HCT116 (cell line): ENCODE measurements at regions not wholly inside any gene's neighbourhood (a gene's known extent, or its start where the extent isn't known, plus 50 kb on each side); places are given as distances from the start of the nearest gene placed in this dataset.
A peak's percentile ranks its signal among the peaks of the same experiment; 100 is the strongest.

ENCODE experiments used
- ATAC-seq: fragments of 200-7000 bp; cut with Tn5 transposase; 2 replicates; pipeline ENCODE4 v1.9.1; 2020; ENCODE audit warnings: mild to moderate bottlenecking, moderate library complexity
- BruUV-seq: library from RNA; stranded (reverse); fragments of 400-500 nt; replicated peaks from 2 replicates; lab custom pipeline; 2021; lab: Mats Ljungman, UMichigan
- CTCF ChIA-PET: fragments of 300-600 bp; sonication (Branson Sonifier 250); formaldehyde crosslinking; loops from one replicate; lab custom pipeline; 2021; ENCODE audit warnings: antibody characterized with exemption; lab: Charles Lee
- POLR2A ChIA-PET: fragments of 300-600, 350-600 bp; sonication (Branson Sonifier 250); formaldehyde crosslinking; loops from one replicate; lab custom pipeline; 2021; ENCODE audit warnings: antibody characterized with exemption; lab: Charles Lee
- RAD21 ChIA-PET, 2 experiments: fragments of 300-600 bp; sonication (Branson Sonifier 250); formaldehyde crosslinking; loops; one replicate each; lab custom pipeline; 2023; ENCODE audit warnings: low total read pairs in 2 of 2; ENCODE audit not compliant: uncharacterized antibody in 2 of 2, unreplicated experiment in 2 of 2, low non-redundant PET in 1 of 2; lab: Charles Lee
- DNase-seq: peaks from one replicate; pipeline ENCODE4 v3.0.0-alpha.2; 2010; ENCODE audit warnings: low read depth, low spot score
- H2AFZ ChIP-seq: fragments of 200-600 bp; shearing (Covaris generic), sonication (generic); 2 replicates; pipeline ENCODE4 v1.6.1; 2017; ENCODE audit warnings: low read depth, mixed run types, mixed read lengths, antibody characterized with exemption, low read length; ENCODE audit not compliant: poor library complexity, severe bottlenecking
- H3K27ac ChIP-seq: 2 replicates; pipeline ENCODE4 v1.5.1; 2012; ENCODE audit warnings: low read depth, low read length
- H3K27me3 ChIP-seq: fragments of 200-600 bp; sonication (generic); 2 replicates; pipeline ENCODE4 v1.6.1; 2016; ENCODE audit warnings: mixed run types, low read length, mixed read lengths; ENCODE audit not compliant: insufficient read depth
- H3K36me3 ChIP-seq, 2 experiments: fragments of 200-500 bp in 1 of 2; fragments of 200-600 bp in 1 of 2; sonication (Bioruptor generic) in 1 of 2; sonication (generic) in 1 of 2; 2 replicates each; pipeline versions ENCODE4 v1.5.1 to v1.6.1; 2014 to 2016; ENCODE audit warnings: low read length in 2 of 2, inconsistent platforms in 1 of 2, mixed read lengths in 1 of 2, mixed run types in 1 of 2; ENCODE audit not compliant: insufficient read depth in 2 of 2, control insufficient read depth in 1 of 2
- H3K4me1 ChIP-seq, 2 experiments: fragments of 200-600 bp in 1 of 2; sonication (generic) in 1 of 2; 2 replicates each; pipeline versions ENCODE4 v1.5.1 to v1.6.1; 2012 to 2017; ENCODE audit warnings: low read length in 2 of 2, inconsistent platforms in 1 of 2, mild to moderate bottlenecking in 1 of 2, mixed read lengths in 1 of 2, mixed run types in 1 of 2, moderate library complexity in 1 of 2; ENCODE audit not compliant: insufficient read depth in 2 of 2, control insufficient read depth in 1 of 2
- H3K4me2 ChIP-seq: fragments of 200-600 bp; sonication (generic); 2 replicates; pipeline ENCODE4 v1.6.1; 2017; ENCODE audit warnings: mixed run types, low read length, mixed read lengths
- H3K4me3 ChIP-seq, 2 experiments: fragments of 200-600 bp in 1 of 2; sonication (generic) in 1 of 2; replicated peaks in 1 of 2; 2 replicates each; pipeline ENCODE4 v1.5.1; 2011 to 2016; ENCODE audit warnings: low read length in 2 of 2, control low read depth in 1 of 2, low read depth in 1 of 2, mild to moderate bottlenecking in 1 of 2, mixed read lengths in 1 of 2, mixed run types in 1 of 2
- H3K79me2 ChIP-seq: fragments of 200-600 bp; sonication (generic); 2 replicates; pipeline ENCODE4 v1.6.1; 2017; ENCODE audit warnings: mild to moderate bottlenecking, mixed run types, low read length, moderate library complexity, mixed read lengths; ENCODE audit not compliant: insufficient read depth
- H3K9ac ChIP-seq: fragments of 200-600 bp; sonication (generic); 2 replicates; pipeline ENCODE4 v1.6.1; 2016; ENCODE audit warnings: low read length, mixed read lengths
- H3K9me2 ChIP-seq: fragments of 200-600 bp; sonication (generic), shearing (Covaris generic); 2 replicates; pipeline ENCODE4 v1.6.1; 2017; ENCODE audit warnings: mixed run types, mild to moderate bottlenecking, moderate library complexity; ENCODE audit not compliant: insufficient read depth
- H3K9me3 ChIP-seq, 2 experiments: fragments of 200-500 bp in 1 of 2; fragments of 200-600 bp in 1 of 2; sonication (Bioruptor generic) in 1 of 2; sonication (generic) in 1 of 2; 2 replicates each; pipeline ENCODE4 v1.6.1; 2014 to 2017; ENCODE audit warnings: low read length in 2 of 2, mixed read lengths in 2 of 2, inconsistent platforms in 1 of 2, low read depth in 1 of 2, mild to moderate bottlenecking in 1 of 2, mixed run types in 1 of 2, moderate library complexity in 1 of 2; ENCODE audit not compliant: control insufficient read depth in 1 of 2, insufficient read depth in 1 of 2
- H4K20me1 ChIP-seq: fragments of 200-600 bp; sonication (generic), shearing (Covaris generic); 2 replicates; pipeline ENCODE4 v1.6.1; 2017; ENCODE audit warnings: mixed run types, mild to moderate bottlenecking, moderate library complexity; ENCODE audit not compliant: insufficient read depth
- ATF3 ChIP-seq: IDR thresholded peaks from 2 replicates; pipeline ENCODE4 v1.6.1; 2012
- ELF1 ChIP-seq: IDR thresholded peaks from 2 replicates; pipeline ENCODE4 v1.6.1; 2012; ENCODE audit warnings: low read depth, borderline replicate concordance
- EZH2 ChIP-seq: fragments of 200-600 bp; sonication (generic); IDR thresholded peaks from 2 replicates; pipeline ENCODE4 v1.6.1; 2017; ENCODE audit warnings: antibody characterized with exemption, mixed run types
- EZH2phosphoT487 ChIP-seq: fragments of 200-600 bp; IDR thresholded peaks from 2 replicates; pipeline ENCODE4 v1.6.1; 2018; ENCODE audit warnings: antibody characterized with exemption, borderline replicate concordance
- JUND ChIP-seq: IDR thresholded peaks from 2 replicates; pipeline ENCODE4 v1.6.1; 2012
- MAX ChIP-seq: IDR thresholded peaks from 2 replicates; pipeline ENCODE4 v1.6.1; 2012
- POLR2A ChIP-seq: IDR thresholded peaks from 2 replicates; pipeline ENCODE4 v1.7.0; 2011; ENCODE audit warnings: borderline replicate concordance; ENCODE audit not compliant: insufficient read depth, insufficient read length; ENCODE audit errors: extremely low read depth
- REST ChIP-seq: IDR thresholded peaks from 2 replicates; pipeline ENCODE4 v1.6.1; 2012; ENCODE audit warnings: low read depth
- SIN3A ChIP-seq: IDR thresholded peaks from 2 replicates; pipeline ENCODE4 v1.6.1; 2012; ENCODE audit warnings: low read depth
- SP1 ChIP-seq: IDR thresholded peaks from 2 replicates; pipeline ENCODE4 v1.6.1; 2012; ENCODE audit warnings: low read depth
- YY1 ChIP-seq: IDR thresholded peaks from 2 replicates; pipeline ENCODE4 v1.6.1; 2011; ENCODE audit warnings: low read length, low read depth, moderate library complexity, mild to moderate bottlenecking; ENCODE audit not compliant: insufficient replicate concordance; ENCODE audit errors: extremely low read depth
- ZFX ChIP-seq: fragments of 450-650 bp; IDR thresholded peaks from 2 replicates; pipeline ENCODE4 v1.6.1; 2017
- intact Hi-C: fragments of 100-400 bp; cut with micrococcal nuclease; formaldehyde crosslinking; loops from 2 replicates; pipeline ENCODE4 v1.10.0; 2022

- no peak overlapping the region for H3K27ac ChIP-seq
- peaks cover 21 to 36% of the 10 kb centered on the region in 2 experiments for H3K4me1 ChIP-seq
- no peak for TF ChIP-seq POLR2A
- ChIA-PET POLR2A (no interaction called here), CTCF (interaction anchor here (1.3 kb wide), 1 partner anchor 21 kb away, joined by 3 read pairs; no protein-coding TSS in a partner anchor), RAD21 (no interaction called here)
- ATAC-seq (no peak), DNase-seq (no peak)
- no TSS peak for BruUV-seq
- H3K9me2 ChIP-seq: no peaks in the 10 kb centered on the region
- no peak overlapping the region for H3K4me2 ChIP-seq
- H2AFZ ChIP-seq: peak overlapping the region; percentile 60
- no peak overlapping the region for H3K4me3 ChIP-seq
- H4K20me1 ChIP-seq: no peaks in the 10 kb centered on the region
- intact Hi-C loops: no loop called here
- H3K27me3 ChIP-seq: no peaks in the 10 kb centered on the region
- H3K9ac ChIP-seq: no peak overlapping the region
- no peaks in the 10 kb centered on the region for H3K79me2 ChIP-seq
- H3K9me3 ChIP-seq: no peaks in the 10 kb centered on the region
- H3K36me3 ChIP-seq: no peaks in the 10 kb centered on the region
Observed at GRCh38 chr2:52936029-52936428, 831.6 kb upstream of the CHAC2 start.

GRCh38 chr2:52934920-52935640 is 832.5 kb upstream of the CHAC2 start:
- BruUV-seq: TSS peak; percentile 99
- no peak for TF ChIP-seq ELF1
- TF ChIP-seq ZFX: no peak
- no peak for TF ChIP-seq SIN3A
- TF ChIP-seq YY1: no peak
- no peak for TF ChIP-seq EZH2phosphoT487
- TF ChIP-seq SP1: no peak
- no peak for TF ChIP-seq POLR2A
- TF ChIP-seq REST: no peak
- no peak for TF ChIP-seq EZH2
- TF ChIP-seq JUND: no peak
- TF ChIP-seq MAX: no peak
- TF ChIP-seq ATF3: no peak
- H3K4me2 ChIP-seq: peak overlapping the region; percentile 72

More at GRCh38 chr2:52934920-52935640, 832.5 kb upstream of the CHAC2 start:
- H3K9me3 ChIP-seq: no peaks in the 10 kb centered on the region
- POLR2A ChIA-PET: interaction anchor here (1.3 kb wide), 1 partner anchor 16 kb away, joined by 3 read pairs; no protein-coding TSS in a partner anchor
- H3K9ac ChIP-seq: peak overlapping the region; percentile 53
- H3K4me1 ChIP-seq: peaks cover 21 to 36% of the 10 kb centered on the region in 2 experiments
- H3K27ac ChIP-seq: peak overlapping the region; percentile 69; the same call in 1 of the 2 replicates
- H3K36me3 ChIP-seq: no peaks in the 10 kb centered on the region
- no peaks in the 10 kb centered on the region for H3K79me2 ChIP-seq
- RAD21 ChIA-PET: no interaction called here
- peak overlapping the region in 1 of 2 experiments; percentile 33; a peak in 1 of 4 replicates for H3K4me3 ChIP-seq
- no peaks in the 10 kb centered on the region for H3K27me3 ChIP-seq
- CTCF ChIA-PET: no interaction called here
- peak overlapping the region; percentile 60 for H2AFZ ChIP-seq
- intact Hi-C loops: no loop called here
- no peaks in the 10 kb centered on the region for H4K20me1 ChIP-seq
- no peak for DNase-seq
- ATAC-seq: peak; percentile 54
- no peaks in the 10 kb centered on the region for H3K9me2 ChIP-seq
